Panc1 (cell line): ENCODE measurements at regions not wholly inside any gene's neighbourhood (a gene's known extent, or its start where the extent isn't known, plus 50 kb on each side); places are given as distances from the start of the nearest gene placed in this dataset.

Experiments used
- ATAC-seq: fragments of 200-7000 bp; cut with Tn5 transposase; 2 replicates; pipeline ENCODE4 v1.9.1; 2020; ENCODE audit warnings: mild to moderate bottlenecking, moderate library complexity
- BruUV-seq: library from RNA; stranded (reverse); fragments of 400-500 nt; replicated peaks from 2 replicates; lab custom pipeline; 2021; lab: Mats Ljungman, UMichigan
- CTCF ChIA-PET: fragments of 300-600 bp; sonication (Branson Sonifier 250); formaldehyde crosslinking; loops from one replicate; lab custom pipeline; 2022; ENCODE audit warnings: antibody characterized with exemption; lab: Charles Lee
- POLR2A ChIA-PET: fragments of 300-600 bp; sonication (Branson Sonifier 250); formaldehyde crosslinking; loops from one replicate; lab custom pipeline; 2022; ENCODE audit warnings: antibody characterized with exemption; lab: Charles Lee
- DNase-seq: peaks from one replicate; pipeline ENCODE4 v3.0.0-alpha.2; 2010; ENCODE audit warnings: low read depth, low spot score
- H3K27ac ChIP-seq: 2 replicates; pipeline ENCODE4 v1.5.1; 2011; ENCODE audit warnings: mild to moderate bottlenecking, low read length, inconsistent platforms
- H3K27me3 ChIP-seq: fragments of 200-500 bp; sonication (Bioruptor generic); 2 replicates; pipeline ENCODE4 v1.6.0; 2014; ENCODE audit warnings: low read length, inconsistent platforms; ENCODE audit not compliant: control insufficient read depth, insufficient read depth
- H3K36me3 ChIP-seq: fragments of 200-500 bp; sonication (Bioruptor generic); 2 replicates; pipeline ENCODE4 v1.5.1; 2014; ENCODE audit warnings: inconsistent platforms, mild to moderate bottlenecking, low read length, moderate library complexity; ENCODE audit not compliant: control insufficient read depth, insufficient read depth
- H3K4me1 ChIP-seq: 2 replicates; pipeline ENCODE4 v1.5.1; 2011; ENCODE audit warnings: inconsistent platforms, mild to moderate bottlenecking, low read length, moderate library complexity; ENCODE audit not compliant: control insufficient read depth, insufficient read depth
- H3K4me3 ChIP-seq, 2 experiments: 2 replicates each; pipeline ENCODE4 v1.5.1; 2011 to 2012; ENCODE audit warnings: low read depth in 2 of 2, low read length in 2 of 2, mild to moderate bottlenecking in 2 of 2, inconsistent platforms in 1 of 2, moderate library complexity in 1 of 2
- H3K9me3 ChIP-seq: fragments of 200-500 bp; sonication (Bioruptor generic); 2 replicates; pipeline ENCODE4 v1.5.1; 2014; ENCODE audit warnings: low read depth, mild to moderate bottlenecking, inconsistent platforms, low read length, moderate library complexity; ENCODE audit not compliant: control insufficient read depth, insufficient read depth
- CTCF ChIP-seq: fragments of 450-650 bp; IDR thresholded peaks from 2 replicates; pipeline ENCODE4 v1.5.1; 2017; ENCODE audit warnings: mild to moderate bottlenecking
- POLR2AphosphoS5 ChIP-seq: IDR thresholded peaks from 2 replicates; pipeline ENCODE4 v1.6.1; 2012; ENCODE audit warnings: mild to moderate bottlenecking, low read depth, low read length, moderate library complexity
- REST ChIP-seq, 2 experiments: IDR thresholded peaks; 2 replicates each; pipeline ENCODE4 v1.6.1; 2011 to 2012; ENCODE audit warnings: low read depth in 2 of 2, control low read depth in 1 of 2, low read length in 1 of 2, mild to moderate bottlenecking in 1 of 2, moderate library complexity in 1 of 2; ENCODE audit not compliant: insufficient read depth in 1 of 2
- SIN3A ChIP-seq: IDR thresholded peaks from 2 replicates; pipeline ENCODE4 v1.6.1; 2012; ENCODE audit warnings: low read depth, mild to moderate bottlenecking, low read length, moderate library complexity, borderline replicate concordance; ENCODE audit not compliant: insufficient read depth
- TCF7L2 ChIP-seq: IDR thresholded peaks from 2 replicates; pipeline ENCODE4 v1.6.1; 2011; ENCODE audit warnings: mild to moderate bottlenecking, low read depth, low read length, inconsistent platforms
- in situ Hi-C: cut with HindIII; loops from 2 replicates; pipeline ENCODE4 v1.10.0; 2016; ENCODE audit warnings: low sequenced_read_pairs, low pct_unique_long_range_greater_than_20kb
- intact Hi-C: fragments of 100-400 bp; cut with micrococcal nuclease; formaldehyde crosslinking; loops from one replicate; pipeline ENCODE4 v1.10.0; 2022; ENCODE audit not compliant: unreplicated experiment

- H3K36me3 ChIP-seq = no peaks in the 10 kb centered on the region
- H3K4me1 ChIP-seq = no peaks in the 10 kb centered on the region
- ATAC-seq (no peak), DNase-seq (no peak)
- H3K27ac ChIP-seq = no peak overlapping the region
- intact Hi-C loops = no loop called here
- H3K9me3 ChIP-seq = no peaks in the 10 kb centered on the region
- in situ Hi-C loops = no loop called here
- no peak for TF ChIP-seq POLR2AphosphoS5
- no peak for TF ChIP-seq CTCF
- TF ChIP-seq SIN3A = no peak
- no peak for TF ChIP-seq TCF7L2
- no peak for TF ChIP-seq REST (IDR thresholded peaks at IDR 0.05; ENCODE audit: insufficient read depth in 1 of 2, low read depth in 2 of 2, low read length in 1 of 2)
- no peaks in the 10 kb centered on the region for H3K27me3 ChIP-seq
- POLR2A ChIA-PET = no interaction called here
- no TSS peak for BruUV-seq
- no peak overlapping the region for H3K4me3 ChIP-seq
- CTCF ChIA-PET = interaction anchor here (1.1 kb wide), 1 partner anchor 118 kb away, joined by 3 read pairs; no protein-coding TSS in a partner anchor
Measured at GRCh38 chr1:17488995-17489767, 49.7 kb upstream of the RCC2 start.
